Ovary (tissue), 3 donors: ENCODE measurements at regions not wholly inside any gene's neighbourhood (a gene's known extent, or its start where the extent isn't known, plus 50 kb on each side); places are given as distances from the start of the nearest gene placed in this dataset.
"Not testable (repeated sequence)": the region's sequence is repeated elsewhere in the genome, so short reads cannot be mapped to it uniquely, and the experiment has no call there.

Experiments
- CTCF ChIP-seq, 3 donors: fragments of 450-650 bp in 2 of 3; fragments of 200-600 bp in 1 of 3; IDR thresholded peaks; one replicate each; pipeline versions ENCODE4 v1.5.1 to v1.8.0; 2016 to 2022; ENCODE audit warnings: antibody characterized with exemption in 3 of 3, mild to moderate bottlenecking in 1 of 3
- EP300 ChIP-seq: sonication (generic); formaldehyde crosslinking; IDR thresholded peaks from one replicate; pipeline ENCODE4 v1.6.1; 2017; ENCODE audit warnings: antibody characterized with exemption
- POLR2A ChIP-seq: fragments of 450-650 bp; IDR thresholded peaks from one replicate; pipeline ENCODE4 v1.6.1; 2017; ENCODE audit warnings: antibody characterized with exemption, mild to moderate bottlenecking, moderate library complexity
- donor health status: DM: no; HTN: no; CAD: no.

- TF ChIP-seq CTCF (IDR thresholded peaks at IDR 0.05); POLR2A; EP300: not testable (repeated sequence)
These were observed 155.1 kb upstream of the GHR start for GRCh38 chr5:42268170-42268569.
